ENCODE measurements at regions not wholly inside any gene's neighbourhood (a gene's known extent, or its start where the extent isn't known, plus 50 kb on each side); places are given as distances from the start of the nearest gene placed in this dataset.
A peak's percentile ranks its signal among the peaks of the same experiment; 100 is the strongest.
"Not testable (repeated sequence)": the region's sequence is repeated elsewhere in the genome, so short reads cannot be mapped to it uniquely, and the experiment has no call there.

- no peak for DNase-seq (ENCODE audit: low spot score)
Measured at GRCh38 chr1:104933846-104934245, 1184.1 kb downstream of the AMY1C start.

GRCh38 chr1:104945406-104945805 lies 1195.7 kb downstream of the AMY1C start:
- DNase-seq (ENCODE audit: low spot score) = no peak

DNA sequence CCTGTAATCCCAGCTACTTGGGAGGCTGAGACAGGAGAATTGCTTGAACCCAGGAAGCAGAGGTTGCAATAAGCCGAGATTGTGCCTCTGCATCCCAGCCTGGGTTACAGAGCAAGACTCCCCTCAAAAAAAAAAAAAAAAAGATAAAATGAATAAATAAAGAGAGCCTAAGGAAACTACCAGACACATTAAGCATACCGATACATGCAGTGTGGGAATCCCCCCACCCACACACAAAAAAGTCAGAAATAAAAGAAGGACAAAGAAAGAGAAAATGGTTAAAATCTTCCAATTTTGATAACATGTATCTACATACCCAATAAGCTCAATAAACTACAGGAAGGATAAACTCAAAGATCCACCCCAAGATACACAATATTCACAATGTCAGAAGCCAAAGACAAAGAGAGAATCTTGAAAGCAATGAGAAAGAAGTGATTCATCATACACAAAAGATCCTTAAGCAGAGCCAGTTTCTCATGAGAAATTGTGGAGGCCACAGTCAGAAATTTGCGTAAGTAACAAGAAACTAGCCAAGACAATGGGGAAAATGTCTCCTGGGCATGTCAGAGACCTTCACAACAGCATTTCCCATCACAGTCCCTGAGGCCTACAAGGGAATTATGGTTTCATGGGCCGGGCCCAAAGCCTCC lies 1197.0 kb downstream of the AMY1C start:
- no peak for DNase-seq (ENCODE audit: low spot score)

DNA sequence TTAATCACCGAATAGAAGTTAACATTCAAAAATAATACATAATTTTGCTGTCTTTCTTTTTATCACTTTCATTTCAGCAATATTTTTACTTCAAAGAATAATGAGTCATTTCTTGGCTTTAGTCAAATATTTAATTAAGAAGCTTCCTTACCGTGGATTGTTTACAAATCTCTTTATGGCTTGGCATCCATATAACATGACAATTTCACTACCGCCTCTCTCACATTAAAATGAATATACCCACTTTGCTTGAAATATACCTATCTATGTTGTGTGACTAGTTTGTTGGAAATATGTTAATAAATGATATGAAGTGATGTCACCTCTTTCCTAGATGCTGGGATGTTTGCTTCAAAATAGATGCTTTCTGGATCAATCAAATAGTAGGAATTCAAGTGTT lies 1203.9 kb downstream of the AMY1C start:
- DNase-seq (ENCODE audit: low spot score) = no peak

- DNase-seq (ENCODE audit: low spot score) = no peak
Measured at GRCh38 chr1:104973516-104973915, 1223.8 kb downstream of the AMY1C start.

DNA sequence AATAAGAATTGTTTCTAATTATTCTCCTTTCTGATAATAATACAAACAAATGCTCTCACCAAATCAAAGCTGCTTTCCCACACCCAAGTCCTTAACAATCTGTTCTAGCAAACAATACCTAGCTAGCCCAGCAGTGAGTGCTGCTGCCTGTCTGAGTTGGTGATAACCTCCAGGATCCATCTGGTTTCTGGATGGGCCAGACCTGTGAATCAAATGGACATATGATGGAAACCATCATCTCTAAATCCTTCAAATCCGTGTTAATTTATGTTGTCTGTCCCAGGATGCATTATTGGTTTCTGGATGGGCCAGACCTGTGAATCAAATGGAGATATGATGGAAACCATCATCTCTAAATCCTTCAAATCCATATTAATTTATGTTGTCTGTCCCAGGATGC lies 1230.0 kb downstream of the AMY1C start:
- DNase-seq (ENCODE audit: low spot score) = no peak

GRCh38 chr1:104987210-104987609 lies 1237.5 kb downstream of the AMY1C start:
- no peak for DNase-seq (ENCODE audit: low spot score)

- no peak for DNase-seq (ENCODE audit: low spot score)
Measured at GRCh38 chr1:104989012-104989411, 1239.3 kb downstream of the AMY1C start.

DNA sequence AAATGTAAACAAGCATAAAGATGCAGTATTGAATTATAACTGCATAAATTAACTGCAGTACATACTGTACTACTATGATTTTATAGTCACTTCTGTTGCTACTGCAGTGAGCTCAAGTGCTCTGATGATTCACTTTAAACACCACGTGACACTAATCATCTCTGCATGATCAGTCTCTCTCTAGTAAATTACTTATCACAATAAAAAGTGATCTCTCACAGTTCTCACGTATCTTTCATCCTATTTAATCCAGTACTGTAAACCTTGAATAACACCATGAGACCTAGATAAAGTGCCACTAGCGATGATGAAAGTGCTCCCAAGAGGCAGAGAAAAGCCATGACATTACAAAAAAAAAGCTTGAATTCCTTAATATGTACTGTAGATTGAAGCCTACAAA lies 1242.0 kb downstream of the AMY1C start:
- DNase-seq (ENCODE audit: low spot score) = no peak

GRCh38 chr1:105000793-105001192 lies 1251.1 kb downstream of the AMY1C start:
- DNase-seq (ENCODE audit: low spot score) = no peak

- DNase-seq (ENCODE audit: low spot score) = no peak
Measured at GRCh38 chr1:105004515-105004914, 1254.8 kb downstream of the AMY1C start.

DNA sequence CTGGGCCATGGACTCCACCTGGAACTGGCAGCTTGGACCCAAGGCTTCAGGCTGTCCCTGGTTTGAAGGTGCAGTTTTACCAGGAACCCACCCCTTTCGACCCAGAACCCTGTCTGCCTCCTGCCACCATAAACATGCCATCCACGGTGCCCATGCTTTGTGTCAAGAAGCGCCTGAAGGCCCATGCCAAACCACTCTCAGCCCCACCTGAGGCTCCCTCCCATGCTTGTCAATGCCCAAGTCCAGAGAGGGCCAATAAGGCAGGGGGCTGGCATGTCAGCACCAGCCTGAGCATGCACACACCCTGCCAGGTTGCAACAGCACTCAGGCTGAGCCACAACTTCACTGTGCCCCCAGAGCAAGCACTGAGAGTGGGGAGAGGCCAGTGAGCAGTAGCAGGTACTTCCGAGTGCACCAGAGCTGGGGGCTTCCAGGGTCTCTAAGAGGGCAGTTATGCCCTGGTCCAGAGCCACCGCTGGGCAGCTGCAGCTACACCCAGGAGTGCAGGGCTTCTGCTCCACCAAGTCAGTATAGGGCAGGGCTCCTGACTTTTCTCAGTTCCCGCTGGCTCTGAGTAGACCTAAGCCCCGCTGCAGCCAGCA lies 1256.0 kb downstream of the AMY1C start:
- no peak for DNase-seq (ENCODE audit: low spot score)

GRCh38 chr1:105017587-105017986 lies 1267.9 kb downstream of the AMY1C start:
- DNase-seq (ENCODE audit: low spot score) = no peak

- DNase-seq (ENCODE audit: low spot score) = no peak
Measured at GRCh38 chr1:105023719-105024118, 1274.0 kb downstream of the AMY1C start.

GRCh38 chr1:105027838-105028471 lies 1278.3 kb downstream of the AMY1C start:
- no peak for DNase-seq (ENCODE audit: low spot score)

DNA sequence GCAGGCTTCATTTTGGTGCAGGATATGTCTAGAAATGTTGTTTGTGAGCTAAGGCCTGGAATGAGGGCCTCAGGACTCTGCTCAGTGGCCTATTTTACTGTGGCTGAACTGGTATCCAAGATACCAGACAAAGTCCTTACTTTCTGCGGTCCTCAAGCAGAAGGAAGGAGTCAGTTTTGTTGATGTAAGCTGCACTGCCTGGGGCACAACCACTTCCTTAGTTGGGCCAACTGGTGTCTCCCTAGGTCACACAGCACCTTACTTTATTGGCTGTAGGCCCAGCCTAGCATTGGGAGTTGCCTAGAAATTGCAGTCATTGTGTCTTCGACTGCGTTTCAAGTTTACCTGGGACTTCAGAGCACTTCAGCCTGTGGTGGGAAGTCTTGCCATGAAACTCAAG lies 1322.7 kb downstream of the AMY1C start:
- no peak for DNase-seq (ENCODE audit: low spot score)

DNA sequence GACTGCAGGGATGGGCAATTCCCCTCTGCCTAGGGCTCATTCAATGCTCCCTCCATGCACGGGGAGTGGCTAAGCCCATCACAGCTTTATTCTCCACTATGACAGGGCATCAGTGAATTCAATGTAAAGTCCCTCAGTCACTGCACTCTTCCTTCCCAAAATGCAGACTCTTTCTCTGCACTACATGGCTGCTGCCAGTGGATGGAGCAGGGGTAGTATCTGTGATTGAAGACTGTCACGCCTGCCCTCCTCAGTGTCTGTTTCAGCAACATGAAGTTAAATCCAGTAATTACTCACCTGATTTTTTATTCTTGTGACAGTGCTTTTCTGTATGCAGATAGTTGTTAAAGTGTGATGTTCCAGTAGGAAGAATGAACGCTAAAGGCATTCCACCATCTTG lies 1323.2 kb downstream of the AMY1C start:
- peak; percentile 4 for DNase-seq (ENCODE audit: low spot score)

DNA sequence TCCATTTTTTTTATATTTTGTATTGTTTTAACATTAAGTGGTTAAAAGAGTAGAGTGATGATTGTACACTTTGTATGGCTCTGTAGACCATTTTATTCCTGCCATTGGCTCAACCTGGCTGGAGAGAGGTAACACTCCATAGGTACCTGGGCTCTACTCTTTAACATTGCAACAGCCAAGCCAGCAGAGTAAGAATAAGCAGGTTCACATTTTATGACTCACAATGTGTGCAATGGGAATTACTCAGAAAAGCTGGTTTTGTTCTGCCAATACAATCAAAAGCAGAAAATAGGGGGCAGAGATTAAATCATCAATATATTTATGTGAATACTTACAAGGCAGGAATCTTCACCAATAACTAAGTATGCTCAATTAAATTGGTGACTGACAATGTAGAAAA lies 1324.0 kb downstream of the AMY1C start:
- no peak for DNase-seq (ENCODE audit: low spot score)

GRCh38 chr1:105083611-105084010 lies 1333.9 kb downstream of the AMY1C start:
- DNase-seq (ENCODE audit: low spot score) = no peak

GRCh38 chr1:105087506-105087905 lies 1337.8 kb downstream of the AMY1C start:
- peak; percentile 8 for DNase-seq (ENCODE audit: low spot score)

- DNase-seq (ENCODE audit: low spot score) = no peak
Measured at GRCh38 chr1:105088166-105088565, 1338.5 kb downstream of the AMY1C start.

- not testable (repeated sequence) for DNase-seq (ENCODE audit: low spot score)
Measured at GRCh38 chr1:105093893-105094292, 1344.2 kb downstream of the AMY1C start.

- no peak for DNase-seq (ENCODE audit: low spot score)
Measured at GRCh38 chr1:105100102-105100501, 1350.4 kb downstream of the AMY1C start.
